ENCODE measurements at regions not wholly inside any gene's neighbourhood (a gene's known extent, or its start where the extent isn't known, plus 50 kb on each side); places are given as distances from the start of the nearest gene placed in this dataset.
A peak's percentile ranks its signal among the peaks of the same experiment; 100 is the strongest.
"Not testable (repeated sequence)": the region's sequence is repeated elsewhere in the genome, so short reads cannot be mapped to it uniquely, and the experiment has no call there.

DNA sequence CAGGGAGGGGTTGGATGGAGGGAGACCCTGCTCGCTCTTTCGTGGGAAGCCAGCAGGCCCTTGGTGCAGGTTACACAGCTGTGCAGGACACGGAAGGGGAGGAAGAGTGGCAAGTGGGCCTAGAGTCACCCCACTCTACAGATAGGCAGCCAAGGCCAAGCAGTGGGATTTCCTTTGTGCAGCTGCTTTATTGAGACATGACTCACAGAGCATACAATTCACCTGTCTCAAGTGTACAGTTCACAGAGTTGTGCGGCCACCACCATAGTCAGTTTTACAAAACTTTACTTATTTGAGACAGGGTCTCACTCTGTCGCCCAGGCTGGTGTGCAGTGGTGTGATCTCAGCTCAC is 91.2 kb upstream of the CIBAR2 start:
- H3K4me3 ChIP-seq, result no peak overlapping the region
- H3K27ac ChIP-seq, result peak overlapping the region in 2 of 4 donors; percentile 46 to 77
- H3K4me1 ChIP-seq, result peaks cover 0 to 63% (median 33%) of the 10 kb centered on the region in 4 donors
- no peaks in the 10 kb centered on the region for H3K27me3 ChIP-seq
- TF ChIP-seq POLR2A (IDR thresholded peaks at IDR 0.05), result no peak
- 90 to 96% methylated on average over 5 of the region's 5 CpGs for WGBS, 2 donors
- H3K36me3 ChIP-seq, result no peaks in the 10 kb centered on the region
- no peak for DNase-seq (ENCODE audit: low spot score in 2 of 2)
- H3K9me3 ChIP-seq, result no peaks in the 10 kb centered on the region

DNA sequence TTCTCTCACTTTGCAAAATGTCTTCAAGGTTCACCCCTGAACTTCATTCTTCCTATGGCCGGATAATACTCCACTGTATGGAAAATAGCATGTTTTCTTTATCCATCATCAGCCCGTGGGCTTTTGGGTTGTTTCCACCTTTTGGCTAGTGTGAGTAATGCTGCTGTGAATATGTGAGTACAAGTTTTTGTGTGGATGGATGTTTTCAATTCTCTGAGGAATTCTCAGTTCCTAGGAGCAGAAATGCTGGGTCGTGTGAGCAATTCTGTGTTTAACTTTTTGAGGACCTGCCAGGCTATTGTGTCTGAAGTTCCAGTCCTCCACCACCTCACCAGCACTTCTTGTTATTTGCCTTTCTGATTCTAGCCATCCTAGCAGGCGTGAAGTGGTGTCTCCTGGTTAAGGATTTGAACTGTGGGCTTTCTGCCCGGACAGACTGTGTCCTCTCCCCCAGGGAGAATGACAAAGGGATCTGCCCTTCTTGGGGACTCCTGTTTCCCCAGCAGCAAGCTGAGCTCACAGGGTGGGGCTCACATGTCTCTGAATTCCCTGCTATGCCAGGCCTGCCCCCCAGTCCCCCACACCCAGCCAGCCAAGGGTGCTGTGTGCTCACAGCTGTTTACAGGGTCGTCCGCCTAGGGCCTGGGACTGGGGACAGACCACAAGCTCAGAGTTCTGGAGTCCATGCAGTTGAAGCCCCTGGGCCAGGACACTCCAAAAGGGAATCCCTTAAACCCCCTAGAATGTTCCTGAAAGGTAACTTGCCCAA is 92.2 kb upstream of the CIBAR2 start:
- peaks cover 0 to 66% (median 33%) of the 10 kb centered on the region in 4 donors for H3K4me1 ChIP-seq
- 67 to 73% methylated on average over 7 of the region's 7 CpGs for WGBS, 2 donors

DNA sequence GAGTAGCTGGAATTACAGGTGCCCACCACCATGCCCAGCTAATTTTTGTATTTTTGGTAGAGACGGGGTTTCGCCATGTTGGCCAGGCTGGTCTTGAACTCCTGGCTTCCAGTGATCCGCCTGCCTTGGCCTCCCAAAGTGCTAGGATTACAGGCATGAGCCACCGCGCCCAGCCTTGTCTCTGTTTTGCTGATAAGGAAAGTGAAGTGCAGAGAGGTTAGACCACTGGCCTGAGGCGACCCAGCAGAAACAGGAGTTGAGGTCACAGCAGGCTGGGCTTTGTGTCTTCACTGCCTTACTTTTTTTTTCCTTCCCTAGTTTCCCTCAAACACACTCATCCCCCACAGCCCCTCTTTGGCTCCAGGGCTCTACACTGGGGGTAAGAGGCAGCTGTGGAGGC is 93.0 kb upstream of the CIBAR2 start:
- DNase-seq (ENCODE audit: low spot score in 2 of 2); H3K27ac ChIP-seq; H3K27me3 ChIP-seq; H3K4me3 ChIP-seq; H3K9me3 ChIP-seq; H3K36me3 ChIP-seq: not testable (repeated sequence)
- WGBS, 2 donors, result 94 to 99% methylated on average over 6 of the region's 6 CpGs
- H3K4me1 ChIP-seq, result peaks cover 0 to 73% (median 33%) of the 10 kb centered on the region in 4 donors

More for the DNA sequence above, 92.2 kb upstream of the CIBAR2 start:
- Histone ChIP-seq H3K4me3 (no peak overlapping the region), H3K27me3 (no peaks in the 10 kb centered on the region), H3K36me3 (no peaks in the 10 kb centered on the region), H3K9me3 (no peaks in the 10 kb centered on the region), H3K27ac (peak overlapping the region in 2 of 4 donors; percentile 32 to 77)
- no peak for TF ChIP-seq EP300 (IDR thresholded peaks at IDR 0.05)
- TF ChIP-seq, protein P1, sequence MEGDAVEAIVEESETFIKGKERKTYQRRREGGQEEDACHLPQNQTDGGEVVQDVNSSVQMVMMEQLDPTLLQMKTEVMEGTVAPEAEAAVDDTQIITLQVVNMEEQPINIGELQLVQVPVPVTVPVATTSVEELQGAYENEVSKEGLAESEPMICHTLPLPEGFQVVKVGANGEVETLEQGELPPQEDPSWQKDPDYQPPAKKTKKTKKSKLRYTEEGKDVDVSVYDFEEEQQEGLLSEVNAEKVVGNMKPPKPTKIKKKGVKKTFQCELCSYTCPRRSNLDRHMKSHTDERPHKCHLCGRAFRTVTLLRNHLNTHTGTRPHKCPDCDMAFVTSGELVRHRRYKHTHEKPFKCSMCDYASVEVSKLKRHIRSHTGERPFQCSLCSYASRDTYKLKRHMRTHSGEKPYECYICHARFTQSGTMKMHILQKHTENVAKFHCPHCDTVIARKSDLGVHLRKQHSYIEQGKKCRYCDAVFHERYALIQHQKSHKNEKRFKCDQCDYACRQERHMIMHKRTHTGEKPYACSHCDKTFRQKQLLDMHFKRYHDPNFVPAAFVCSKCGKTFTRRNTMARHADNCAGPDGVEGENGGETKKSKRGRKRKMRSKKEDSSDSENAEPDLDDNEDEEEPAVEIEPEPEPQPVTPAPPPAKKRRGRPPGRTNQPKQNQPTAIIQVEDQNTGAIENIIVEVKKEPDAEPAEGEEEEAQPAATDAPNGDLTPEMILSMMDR (IDR thresholded peaks at IDR 0.05), result no peak
- TF ChIP-seq POLR2A (IDR thresholded peaks at IDR 0.05), result no peak
- no peak for DNase-seq (ENCODE audit: low spot score in 2 of 2)

DNA sequence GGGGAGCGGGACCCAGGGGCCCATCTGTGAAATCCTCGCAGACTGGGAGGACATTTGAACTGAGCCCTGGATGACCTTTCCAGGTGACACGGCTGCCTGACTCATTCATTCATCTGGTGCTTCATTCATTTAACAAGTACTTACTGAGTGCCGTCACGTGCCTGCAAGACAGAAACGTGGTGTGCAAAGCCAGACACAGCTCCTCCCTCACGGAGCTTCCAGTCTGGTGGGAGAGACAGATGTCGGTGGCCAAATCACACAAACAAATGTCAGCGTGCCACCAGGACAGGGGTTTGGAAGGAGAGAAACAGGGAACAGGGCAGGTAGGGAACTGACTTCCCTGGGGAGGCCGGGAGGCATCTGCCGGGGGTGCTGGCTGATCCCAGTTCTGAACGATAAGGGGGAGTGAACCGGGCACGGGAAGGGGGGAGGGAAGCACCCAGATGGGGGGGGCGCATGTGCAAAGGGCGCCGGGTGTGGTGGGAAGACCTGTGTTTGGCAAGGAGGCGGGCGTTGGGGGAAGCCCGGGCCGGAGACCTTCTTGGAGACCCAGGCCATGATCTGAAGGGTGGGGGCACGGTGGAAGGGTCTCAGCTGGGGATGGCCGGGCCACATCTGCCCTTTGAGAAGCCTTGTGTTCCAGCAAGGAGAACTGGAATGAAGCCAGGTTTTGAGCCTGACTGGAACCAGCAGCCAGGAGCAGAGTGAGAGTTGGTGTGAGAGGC is 93.6 kb upstream of the CIBAR2 start:
- DNase-seq (ENCODE audit: low spot score in 2 of 2), result peak in 1 of 2 donors; percentile 45

DNA sequence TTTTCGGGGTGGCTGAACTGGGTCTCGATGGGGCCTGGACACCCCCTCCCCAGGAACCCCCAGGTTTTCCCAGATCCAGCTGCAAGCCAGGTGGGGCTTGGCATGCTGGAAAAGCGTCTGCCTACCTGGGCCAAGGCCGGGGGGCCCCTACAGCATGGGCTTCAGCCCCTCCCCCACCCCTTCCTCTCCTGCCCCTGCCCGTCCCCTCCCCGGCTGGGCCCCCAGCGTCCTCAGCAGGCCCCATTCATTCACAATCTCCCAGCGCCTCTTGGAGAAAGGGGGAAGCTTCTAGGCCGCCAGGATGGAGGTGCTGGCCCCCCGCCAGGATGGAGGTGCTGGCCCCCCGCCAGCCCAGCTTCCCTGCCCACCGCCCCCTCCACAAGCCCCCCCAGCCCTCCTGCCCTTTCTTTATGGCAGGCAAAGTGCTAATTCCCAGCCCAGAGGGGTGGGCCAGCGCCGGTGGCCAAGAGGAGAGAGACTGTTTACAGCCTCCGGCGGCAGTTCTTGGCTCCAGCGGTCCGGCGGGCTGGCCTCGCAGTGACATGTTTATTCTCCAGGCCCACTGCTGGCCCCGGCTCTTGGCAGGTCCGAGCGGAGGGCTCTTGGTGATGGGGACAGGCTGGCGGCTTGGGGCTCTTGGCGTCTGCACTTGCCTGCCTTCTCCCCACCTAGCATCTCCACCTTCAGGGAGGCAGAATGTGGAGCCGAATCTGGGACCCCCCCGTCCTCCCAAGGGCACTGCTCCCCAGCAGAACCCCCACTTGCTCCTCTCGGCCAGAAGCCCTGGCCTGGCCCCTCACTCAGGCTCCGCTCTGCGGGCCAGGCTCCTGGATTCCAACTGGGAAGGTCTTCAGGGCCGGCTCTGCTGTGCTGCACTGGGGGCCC is 94.4 kb upstream of the CIBAR2 start:
- Histone ChIP-seq H3K27me3 (no peaks in the 10 kb centered on the region), H3K4me1 (peaks cover 0 to 77% (median 36%) of the 10 kb centered on the region in 4 donors), H3K36me3 (no peaks in the 10 kb centered on the region), H3K9me3 (no peaks in the 10 kb centered on the region), H3K27ac (peak overlapping the region in 3 of 4 donors; percentile 44 to 61 (median 56)), H3K4me3 (no peak overlapping the region)
- DNase-seq (ENCODE audit: low spot score in 2 of 2), result no peak
- 12 to 16% methylated on average over 14 to 25 of the region's 31 CpGs for WGBS, 2 donors
- peak in 1 of 2 donors; percentile 22 for TF ChIP-seq EP300 (IDR thresholded peaks at IDR 0.05)
- TF ChIP-seq, protein P1 (IDR thresholded peaks at IDR 0.05), result no peak

More for the DNA sequence above, 93.6 kb upstream of the CIBAR2 start:
- TF ChIP-seq, protein P1 (IDR thresholded peaks at IDR 0.05), result no peak
- TF ChIP-seq POLR2A (IDR thresholded peaks at IDR 0.05) (no peak), EP300 (IDR thresholded peaks at IDR 0.05) (no peak)
- Histone ChIP-seq H3K4me3 (no peak overlapping the region), H3K4me1 (peaks cover 0 to 74% (median 35%) of the 10 kb centered on the region in 4 donors), H3K27me3 (no peaks in the 10 kb centered on the region), H3K27ac (peak overlapping the region in 1 of 4 donors; percentile 61), H3K9me3 (no peaks in the 10 kb centered on the region), H3K36me3 (no peaks in the 10 kb centered on the region)
- 41 to 51% methylated on average over 23 of the region's 23 CpGs for WGBS, 2 donors
